Common myeloid progenitor, CD34-positive (primary cell): ENCODE measurements at regions not wholly inside any gene's neighbourhood (a gene's known extent, or its start where the extent isn't known, plus 50 kb on each side); places are given as distances from the start of the nearest gene placed in this dataset.
A peak's percentile ranks its signal among the peaks of the same experiment; 100 is the strongest.
"Not testable (repeated sequence)": the region's sequence is repeated elsewhere in the genome, so short reads cannot be mapped to it uniquely, and the experiment has no call there.

Source experiments
- CTCF ChIA-PET: fragments of 350-600 bp; sonication (Branson Sonifier 250); formaldehyde crosslinking; loops from one replicate; lab custom pipeline; 2021; ENCODE audit warnings: antibody characterized with exemption; lab: Charles Lee
- POLR2A ChIA-PET: fragments of 350-600 bp; sonication (Branson Sonifier 250); formaldehyde crosslinking; loops from one replicate; lab custom pipeline; 2021; ENCODE audit warnings: antibody characterized with exemption; lab: Charles Lee
- DNase-seq, 3 donors: peaks; one replicate each; pipeline versions ENCODE4 v3.0.0 to v3.0.0-alpha.2; 2013
- H3K27ac ChIP-seq, 2 experiments: 1 replicate in 1 of 2; 2 replicates in 1 of 2; pipeline ENCODE4 v1.7.0; 2013; ENCODE audit warnings: inconsistent platforms in 2 of 2, low read length in 2 of 2, mild to moderate bottlenecking in 2 of 2, low read depth in 1 of 2, moderate library complexity in 1 of 2; ENCODE audit not compliant: severe bottlenecking in 2 of 2, insufficient read depth in 1 of 2, poor library complexity in 1 of 2
- H3K27me3 ChIP-seq, 5 experiments: replicated peaks in 2 of 5; 1 replicate in 3 of 5; 2 replicates in 2 of 5; pipeline versions ENCODE4 v1.6.1 to v1.7.0; 2013; ENCODE audit warnings: low read length in 4 of 5, mild to moderate bottlenecking in 2 of 5, moderate library complexity in 2 of 5, inconsistent platforms in 1 of 5; ENCODE audit not compliant: insufficient read depth in 5 of 5, control insufficient read depth in 4 of 5
- H3K36me3 ChIP-seq, 4 experiments: 1 replicate in 2 of 4; 2 replicates in 2 of 4; pipeline versions ENCODE4 v1.6.1 to v1.7.0; 2013; ENCODE audit warnings: low read length in 3 of 4, control low read depth in 1 of 4, mild to moderate bottlenecking in 1 of 4; ENCODE audit not compliant: control insufficient read depth in 4 of 4, insufficient read depth in 4 of 4
- H3K4me1 ChIP-seq, 4 experiments: 1 replicate in 3 of 4; 2 replicates in 1 of 4; pipeline versions ENCODE4 v1.6.1 to v1.7.1; 2013; ENCODE audit warnings: low read length in 3 of 4, mild to moderate bottlenecking in 3 of 4, control low read depth in 1 of 4, inconsistent platforms in 1 of 4, moderate library complexity in 1 of 4; ENCODE audit not compliant: control insufficient read depth in 4 of 4, insufficient read depth in 4 of 4; ENCODE audit errors: control extremely low read depth in 1 of 4
- H3K4me3 ChIP-seq, 7 experiments: 1 replicate in 4 of 7; 2 replicates in 3 of 7; pipeline versions ENCODE4 v1.5.1 to v1.7.0; 2013; ENCODE audit warnings: mild to moderate bottlenecking in 7 of 7, low read length in 6 of 7, moderate library complexity in 6 of 7, inconsistent platforms in 2 of 7, low read depth in 2 of 7, control low read depth in 1 of 7; ENCODE audit not compliant: insufficient read depth in 4 of 7, control insufficient read depth in 1 of 7; ENCODE audit errors: extremely low read depth in 1 of 7
- H3K9me3 ChIP-seq, 5 experiments: 1 replicate in 4 of 5; 2 replicates in 1 of 5; pipeline versions ENCODE4 v1.6.1 to v1.7.1; 2013; ENCODE audit warnings: low read length in 4 of 5, mild to moderate bottlenecking in 2 of 5, inconsistent platforms in 1 of 5, low read depth in 1 of 5, moderate library complexity in 1 of 5; ENCODE audit not compliant: control insufficient read depth in 4 of 5, insufficient read depth in 2 of 5; ENCODE audit errors: control extremely low read depth in 1 of 5
- WGBS: methylation state at CpG from one replicate; pipeline ENCODE4 v1.1.5; 2013; ENCODE audit not compliant: insufficient coverage; 5-methylcytosine and 5-hydroxymethylcytosine counted together

DNA sequence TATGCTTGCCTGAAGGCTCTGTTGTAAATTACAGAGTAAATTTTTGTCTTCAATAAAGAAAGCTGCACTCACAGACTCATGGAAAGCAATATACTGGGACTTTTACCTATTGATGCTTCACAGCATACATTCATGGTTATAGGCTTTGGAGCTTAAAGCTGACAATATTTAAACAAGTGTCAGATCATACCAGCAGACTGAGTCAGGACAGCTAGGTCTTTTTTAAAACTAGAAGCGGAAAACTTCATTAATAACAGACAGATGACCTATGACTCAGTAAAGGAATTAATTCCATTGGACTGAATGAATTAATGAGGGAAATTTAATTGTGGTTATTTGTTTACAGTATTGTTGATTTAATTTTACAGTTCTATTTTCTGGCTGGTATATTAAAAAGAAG lies 165.8 kb upstream of the DGKB start:
- no peak overlapping the region for H3K27ac ChIP-seq
- POLR2A ChIA-PET = no interaction called here
- CTCF ChIA-PET = interaction anchor here (1.2 kb wide), 1 partner anchor 9 kb away, joined by 4 read pairs; no protein-coding TSS in a partner anchor

DNA sequence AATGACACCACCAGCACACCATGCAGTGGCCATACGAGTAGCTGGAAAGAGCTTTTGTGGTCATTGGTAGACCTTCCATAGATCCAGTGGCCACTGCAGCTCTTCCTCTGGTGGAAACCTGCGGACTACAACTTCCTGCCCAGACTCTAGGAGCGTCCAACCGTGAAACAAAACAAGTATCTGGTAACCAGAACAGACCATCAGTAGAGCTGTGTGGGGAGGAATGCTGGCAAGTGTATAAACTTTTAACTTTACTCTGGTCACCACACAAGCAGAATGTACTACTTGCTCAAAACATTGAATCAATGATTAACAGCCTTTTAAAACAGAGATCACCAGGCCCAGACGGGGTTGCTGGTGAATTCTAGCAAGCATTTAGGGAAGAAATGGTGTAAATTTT lies 154.7 kb upstream of the DGKB start:
- no peaks in the 10 kb centered on the region for H3K9me3 ChIP-seq
- H3K27ac ChIP-seq = no peak overlapping the region
- H3K4me3 ChIP-seq = no peak overlapping the region
- no peak for DNase-seq
- 89% methylated on average over 3 of the region's 5 CpGs for WGBS
- H3K27me3 ChIP-seq = no peaks in the 10 kb centered on the region
- H3K36me3 ChIP-seq = no peaks in the 10 kb centered on the region
- POLR2A ChIA-PET = no interaction called here
- H3K4me1 ChIP-seq = no peaks in the 10 kb centered on the region
- CTCF ChIA-PET = no interaction called here

More for the DNA sequence above, 165.8 kb upstream of the DGKB start:
- no peak for DNase-seq
- Histone ChIP-seq H3K36me3 (no peaks in the 10 kb centered on the region), H3K27me3 (no peaks in the 10 kb centered on the region), H3K4me3 (no peak overlapping the region), H3K4me1 (no peaks in the 10 kb centered on the region), H3K9me3 (no peaks in the 10 kb centered on the region)
- WGBS = 100% methylated on average over 1 of the region's 1 CpG

DNA sequence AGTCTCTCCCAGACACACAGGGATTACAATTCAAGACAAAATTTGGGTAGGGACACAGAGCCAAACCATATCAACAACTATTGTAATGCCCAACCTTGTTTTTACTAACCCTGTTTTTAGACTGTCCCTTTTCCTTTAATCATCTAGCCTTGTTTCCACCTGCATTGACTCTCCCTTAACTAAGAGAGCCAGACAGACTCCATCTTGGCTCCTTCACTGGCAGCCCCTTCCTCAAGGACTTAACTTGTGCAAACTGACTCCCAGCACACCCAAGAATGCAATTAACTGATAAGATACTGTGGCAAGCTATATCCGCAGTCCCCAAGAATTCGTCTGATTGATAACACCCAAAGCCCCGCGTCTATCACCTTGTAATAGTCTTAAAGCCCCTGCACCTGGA lies 151.8 kb upstream of the DGKB start:
- CTCF ChIA-PET, H3K9me3 ChIP-seq, H3K27ac ChIP-seq, DNase-seq, H3K4me3 ChIP-seq, H3K27me3 ChIP-seq, H3K36me3 ChIP-seq, POLR2A ChIA-PET, H3K4me1 ChIP-seq: not testable (repeated sequence)
- no CpG with 5 or more reads among the region's 4 CpGs for WGBS

DNA sequence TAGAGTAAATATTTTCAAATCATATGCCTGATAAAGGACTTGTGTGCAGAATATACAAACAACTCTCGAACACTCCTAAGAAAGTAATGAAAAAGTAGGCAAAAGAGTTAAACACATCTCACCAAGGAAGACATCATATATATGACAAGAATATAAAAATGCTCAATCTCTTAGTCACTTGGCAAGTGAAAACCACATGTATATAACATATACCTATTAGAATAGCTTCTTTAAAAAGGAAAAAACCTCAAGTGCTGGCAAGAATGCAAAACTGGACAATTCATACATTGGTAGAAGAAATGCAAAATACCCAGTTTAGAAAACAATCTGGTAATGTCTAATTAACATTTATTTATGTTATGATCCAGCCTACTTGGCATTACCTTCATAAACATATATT lies 146.6 kb upstream of the DGKB start:
- no peak overlapping the region for H3K27ac ChIP-seq
- H3K4me3 ChIP-seq = no peak overlapping the region
- H3K4me1 ChIP-seq = no peaks in the 10 kb centered on the region
- no peaks in the 10 kb centered on the region for H3K36me3 ChIP-seq
- WGBS = no CpG with 5 or more reads among the region's 1 CpG
- H3K27me3 ChIP-seq = no peaks in the 10 kb centered on the region
- ChIA-PET POLR2A (no interaction called here), CTCF (no interaction called here)
- no peak for DNase-seq
- H3K9me3 ChIP-seq = no peaks in the 10 kb centered on the region

DNA sequence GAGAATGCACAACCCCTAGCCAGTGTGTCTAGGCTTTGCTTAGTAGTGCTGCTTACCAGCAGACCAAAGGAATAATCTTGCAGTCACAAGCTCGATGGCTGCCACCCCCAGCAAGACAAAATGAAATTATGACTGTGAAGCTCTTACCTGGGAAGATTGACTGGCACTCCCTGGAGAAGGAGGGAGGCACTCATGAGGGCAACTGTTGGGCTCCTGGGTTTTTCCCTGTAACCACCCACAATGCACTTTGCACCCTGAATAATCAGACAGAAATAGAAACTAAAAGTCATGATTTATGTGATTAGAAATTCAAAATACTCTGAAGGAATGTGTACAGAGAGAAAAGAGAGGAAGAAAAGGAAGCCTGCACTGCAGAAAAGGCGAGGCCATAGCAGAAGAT lies 144.3 kb upstream of the DGKB start:
- CTCF ChIA-PET = no interaction called here
- WGBS = 86% methylated on average over 2 of the region's 2 CpGs

DNA sequence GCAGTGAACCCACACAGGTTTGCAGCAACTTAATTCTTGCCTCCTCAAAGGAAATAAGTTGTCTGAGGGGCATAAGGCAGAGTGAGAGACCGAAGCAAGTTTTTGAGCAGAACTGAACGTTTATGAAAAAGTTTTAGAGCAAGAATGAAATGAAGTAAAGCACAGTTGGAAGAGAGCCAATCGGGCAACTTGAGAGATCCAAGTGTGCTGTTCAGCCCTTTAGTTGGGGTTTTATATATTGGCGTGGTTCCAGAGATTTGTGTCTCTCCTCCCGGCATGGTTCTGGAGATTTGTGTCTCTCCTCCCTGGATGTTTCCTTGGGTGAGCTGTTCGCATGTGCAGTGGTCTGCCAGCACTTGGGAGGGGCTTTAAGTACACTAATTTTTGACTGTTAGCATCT lies 141.4 kb upstream of the DGKB start:
- CTCF ChIA-PET = no interaction called here
- Histone ChIP-seq H3K4me1 (peaks cover 0 to 6% (median 0%) of the 10 kb centered on the region in 4 experiments), H3K27ac (no peak overlapping the region), H3K36me3 (no peaks in the 10 kb centered on the region), H3K9me3 (no peaks in the 10 kb centered on the region), H3K4me3 (no peak overlapping the region), H3K27me3 (no peaks in the 10 kb centered on the region)
- 97% methylated on average over 5 of the region's 6 CpGs for WGBS
- DNase-seq = no peak
- POLR2A ChIA-PET = no interaction called here

More for the DNA sequence above, 144.3 kb upstream of the DGKB start:
- Histone ChIP-seq H3K36me3 (no peaks in the 10 kb centered on the region), H3K27ac (no peak overlapping the region), H3K4me1 (peaks cover 0 to 6% (median 0%) of the 10 kb centered on the region in 4 experiments), H3K27me3 (no peaks in the 10 kb centered on the region), H3K9me3 (no peaks in the 10 kb centered on the region), H3K4me3 (no peak overlapping the region)
- DNase-seq = no peak
- POLR2A ChIA-PET = no interaction called here

DNA sequence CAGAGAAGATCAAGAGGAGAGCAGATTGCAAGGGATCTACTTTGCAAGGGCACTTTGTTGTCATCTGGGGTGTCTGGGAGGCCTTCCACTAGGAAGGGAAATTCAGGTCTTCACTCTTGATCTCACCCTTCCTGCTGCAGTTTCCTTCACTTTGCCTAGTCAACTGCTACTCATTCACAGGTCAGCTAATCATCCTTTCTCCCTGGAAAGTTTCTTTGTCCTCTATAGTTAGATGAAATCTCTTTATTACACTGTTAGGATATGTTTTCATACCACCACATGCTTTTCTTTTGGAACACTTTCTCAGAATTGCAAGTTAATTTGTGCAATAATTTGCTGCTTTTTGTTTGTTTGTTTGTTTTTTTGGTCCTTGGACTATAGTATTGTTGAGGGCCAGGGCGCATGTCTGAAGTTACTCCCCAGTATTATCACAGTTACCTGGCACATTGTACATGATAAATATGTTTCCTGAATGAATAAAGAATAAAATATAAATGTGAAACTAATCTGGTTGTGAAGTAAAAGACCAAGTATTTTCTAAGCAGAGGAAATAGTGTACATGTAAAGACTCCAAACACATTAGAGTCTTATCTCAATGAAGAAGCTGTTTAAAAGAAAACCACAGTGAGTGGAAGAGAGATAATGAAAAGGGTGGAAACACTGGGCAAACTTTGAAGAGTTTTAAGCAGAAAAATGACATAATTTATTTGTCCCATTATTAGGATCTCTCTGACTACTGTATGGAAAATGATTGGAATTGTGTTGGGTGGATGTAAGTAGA lies 139.9 kb upstream of the DGKB start:
- Histone ChIP-seq H3K36me3 (no peaks in the 10 kb centered on the region), H3K27me3 (no peaks in the 10 kb centered on the region), H3K9me3 (no peaks in the 10 kb centered on the region), H3K27ac (no peak overlapping the region), H3K4me1 (peaks cover 0 to 6% (median 0%) of the 10 kb centered on the region in 4 experiments), H3K4me3 (no peak overlapping the region)
- ChIA-PET CTCF (interaction anchor here (2.1 kb wide), 1 partner anchor 11 kb away, joined by 4 read pairs; no protein-coding TSS in a partner anchor), POLR2A (no interaction called here)
- no CpG with 5 or more reads among the region's 1 CpG for WGBS
- DNase-seq = peak; percentile 36 to 67 (median 47)
